ENCODE measurements at regions not wholly inside any gene's neighbourhood (a gene's known extent, or its start where the extent isn't known, plus 50 kb on each side); places are given as distances from the start of the nearest gene placed in this dataset.

- DNase-seq, result no peak
- TF ChIP-seq, protein P1, sequence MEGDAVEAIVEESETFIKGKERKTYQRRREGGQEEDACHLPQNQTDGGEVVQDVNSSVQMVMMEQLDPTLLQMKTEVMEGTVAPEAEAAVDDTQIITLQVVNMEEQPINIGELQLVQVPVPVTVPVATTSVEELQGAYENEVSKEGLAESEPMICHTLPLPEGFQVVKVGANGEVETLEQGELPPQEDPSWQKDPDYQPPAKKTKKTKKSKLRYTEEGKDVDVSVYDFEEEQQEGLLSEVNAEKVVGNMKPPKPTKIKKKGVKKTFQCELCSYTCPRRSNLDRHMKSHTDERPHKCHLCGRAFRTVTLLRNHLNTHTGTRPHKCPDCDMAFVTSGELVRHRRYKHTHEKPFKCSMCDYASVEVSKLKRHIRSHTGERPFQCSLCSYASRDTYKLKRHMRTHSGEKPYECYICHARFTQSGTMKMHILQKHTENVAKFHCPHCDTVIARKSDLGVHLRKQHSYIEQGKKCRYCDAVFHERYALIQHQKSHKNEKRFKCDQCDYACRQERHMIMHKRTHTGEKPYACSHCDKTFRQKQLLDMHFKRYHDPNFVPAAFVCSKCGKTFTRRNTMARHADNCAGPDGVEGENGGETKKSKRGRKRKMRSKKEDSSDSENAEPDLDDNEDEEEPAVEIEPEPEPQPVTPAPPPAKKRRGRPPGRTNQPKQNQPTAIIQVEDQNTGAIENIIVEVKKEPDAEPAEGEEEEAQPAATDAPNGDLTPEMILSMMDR (IDR thresholded peaks at IDR 0.05), result no peak
- H3K4me3 ChIP-seq, result no peak overlapping the region
- ATAC-seq, result no peak
- H3K4me1 ChIP-seq, result no peaks in the 10 kb centered on the region
- intact Hi-C loops (cut with DNase I), result no loop called here
- H3K36me3 ChIP-seq, result no peaks in the 10 kb centered on the region
- H3K27me3 ChIP-seq, result no peaks in the 10 kb centered on the region
- no peaks in the 10 kb centered on the region for H3K9me3 ChIP-seq
- no peak overlapping the region for H3K27ac ChIP-seq
Observed at GRCh38 chr15:96097661-96098060, 232.8 kb upstream of the NR2F2 start.

DNA sequence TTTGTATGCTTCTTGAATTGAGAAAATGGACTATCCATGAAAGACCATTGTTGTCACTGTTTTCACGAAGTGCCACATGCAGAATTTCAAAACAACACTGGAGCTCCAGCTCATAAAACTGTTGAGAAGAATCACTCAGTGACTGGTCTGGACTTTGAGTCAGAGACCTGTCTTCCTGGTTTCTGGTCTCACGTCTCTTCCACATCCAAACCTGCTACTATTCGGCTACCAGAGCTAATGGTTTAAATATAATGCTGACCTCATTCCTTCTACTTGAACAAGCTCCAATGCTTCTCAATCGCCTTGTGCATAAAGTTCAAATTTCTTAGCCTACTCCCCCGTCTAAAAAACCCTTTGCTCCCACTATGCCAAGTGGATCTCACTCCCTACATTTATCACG is 227.9 kb upstream of the NR2F2 start:
- TF ChIP-seq, protein P1 (IDR thresholded peaks at IDR 0.05), result no peak
- ATAC-seq, result no peak
- intact Hi-C loops (cut with DNase I), result no loop called here

GRCh38 chr15:96106181-96106580 is 224.3 kb upstream of the NR2F2 start:
- DNase-seq (no peak), ATAC-seq (no peak)
- Histone ChIP-seq H3K27ac (no peak overlapping the region), H3K9me3 (no peaks in the 10 kb centered on the region), H3K4me1 (no peaks in the 10 kb centered on the region), H3K27me3 (no peaks in the 10 kb centered on the region), H3K36me3 (no peaks in the 10 kb centered on the region), H3K4me3 (no peak overlapping the region)
- intact Hi-C loops (cut with DNase I), result no loop called here
- TF ChIP-seq, protein P1 (IDR thresholded peaks at IDR 0.05), result no peak

More for the DNA sequence above, 227.9 kb upstream of the NR2F2 start:
- Histone ChIP-seq H3K4me1 (no peaks in the 10 kb centered on the region), H3K27me3 (no peaks in the 10 kb centered on the region), H3K9me3 (no peaks in the 10 kb centered on the region), H3K27ac (no peak overlapping the region), H3K36me3 (no peaks in the 10 kb centered on the region), H3K4me3 (no peak overlapping the region)
- DNase-seq, result no peak

GRCh38 chr15:96106628-96107027 is 223.9 kb upstream of the NR2F2 start:
- no peaks in the 10 kb centered on the region for H3K27me3 ChIP-seq
- TF ChIP-seq, protein P1 (IDR thresholded peaks at IDR 0.05), result no peak
- intact Hi-C loops (cut with DNase I), result no loop called here
- no peaks in the 10 kb centered on the region for H3K36me3 ChIP-seq
- no peaks in the 10 kb centered on the region for H3K9me3 ChIP-seq
- no peak overlapping the region for H3K27ac ChIP-seq
- DNase-seq (no peak), ATAC-seq (no peak)
- no peak overlapping the region for H3K4me3 ChIP-seq
- H3K4me1 ChIP-seq, result no peaks in the 10 kb centered on the region

GRCh38 chr15:96107916-96108315 is 222.6 kb upstream of the NR2F2 start:
- ATAC-seq (no peak), DNase-seq (no peak)
- no peaks in the 10 kb centered on the region for H3K9me3 ChIP-seq
- TF ChIP-seq, protein P1 (IDR thresholded peaks at IDR 0.05), result no peak
- H3K4me1 ChIP-seq, result no peaks in the 10 kb centered on the region
- no peaks in the 10 kb centered on the region for H3K27me3 ChIP-seq
- intact Hi-C loops (cut with DNase I), result no loop called here
- no peaks in the 10 kb centered on the region for H3K36me3 ChIP-seq
- H3K27ac ChIP-seq, result no peak overlapping the region
- no peak overlapping the region for H3K4me3 ChIP-seq
